DOHH2 (cell line): ENCODE measurements at regions not wholly inside any gene's neighbourhood (a gene's known extent, or its start where the extent isn't known, plus 50 kb on each side); places are given as distances from the start of the nearest gene placed in this dataset.

ENCODE experiments used
- H3F3A ChIP-seq: fragments of 200-600 bp; sonication (generic), shearing (Covaris generic); 2 replicates; pipeline ENCODE4 v1.6.0; 2016; ENCODE audit warnings: antibody characterized with exemption, mild to moderate bottlenecking; ENCODE audit not compliant: control insufficient read depth, insufficient read depth
- H3K27ac ChIP-seq: fragments of 200-600 bp; sonication (generic); 2 replicates; pipeline ENCODE4 v1.5.1; 2014; ENCODE audit warnings: low read depth, mild to moderate bottlenecking, low read length, moderate library complexity
- H3K27me3 ChIP-seq: fragments of 200-600 bp; sonication (generic); 2 replicates; pipeline ENCODE4 v1.6.1; 2014; ENCODE audit warnings: mild to moderate bottlenecking, low read length, mixed read lengths; ENCODE audit not compliant: control insufficient read depth
- H3K36me3 ChIP-seq: fragments of 200-600 bp; sonication (generic); 2 replicates; pipeline ENCODE4 v1.6.1; 2014; ENCODE audit warnings: mild to moderate bottlenecking, low read length, moderate library complexity, mixed read lengths; ENCODE audit not compliant: control insufficient read depth
- H3K4me1 ChIP-seq: fragments of 200-600 bp; sonication (generic); 2 replicates; pipeline ENCODE4 v1.6.1; 2014; ENCODE audit warnings: mild to moderate bottlenecking, low read length, mixed read lengths; ENCODE audit not compliant: control insufficient read depth
- H3K4me2 ChIP-seq: fragments of 200-600 bp; sonication (generic); 2 replicates; pipeline ENCODE4 v1.6.0; 2014; ENCODE audit warnings: mild to moderate bottlenecking, low read length, moderate library complexity
- H3K4me3 ChIP-seq: fragments of 200-600 bp; sonication (generic); 2 replicates; pipeline ENCODE4 v1.5.1; 2014; ENCODE audit warnings: mild to moderate bottlenecking, low read length, mixed read lengths
- H3K79me2 ChIP-seq: fragments of 200-600 bp; sonication (generic); 2 replicates; pipeline ENCODE4 v1.6.1; 2014; ENCODE audit warnings: mild to moderate bottlenecking, low read length, mixed read lengths; ENCODE audit not compliant: control insufficient read depth
- H3K9me2 ChIP-seq: fragments of 200-600 bp; sonication (generic); replicated peaks from 2 replicates; pipeline ENCODE4 v1.6.1; 2014; ENCODE audit warnings: mild to moderate bottlenecking, low read length, mixed read lengths; ENCODE audit not compliant: control insufficient read depth
- H3K9me3 ChIP-seq: fragments of 200-600 bp; sonication (generic); 2 replicates; pipeline ENCODE4 v1.6.1; 2014; ENCODE audit warnings: antibody characterized with exemption, low read length, mixed read lengths; ENCODE audit not compliant: control insufficient read depth, insufficient read depth
- H4K20me1 ChIP-seq: fragments of 200-600 bp; sonication (generic); 2 replicates; pipeline ENCODE4 v1.6.0; 2014; ENCODE audit warnings: low read depth, mild to moderate bottlenecking, antibody characterized with exemption, low read length, moderate library complexity; ENCODE audit not compliant: control insufficient read depth, insufficient read depth
- CTCF ChIP-seq: fragments of 200-600 bp; sonication (generic); IDR thresholded peaks from one replicate; pipeline ENCODE4 v1.5.1; 2014; ENCODE audit warnings: antibody characterized with exemption, mild to moderate bottlenecking, low read depth, low read length; ENCODE audit not compliant: poor library complexity, severe bottlenecking
- EZH2phosphoT487 ChIP-seq: fragments of 200-600 bp; sonication (generic); IDR thresholded peaks from 2 replicates; pipeline ENCODE4 v1.6.1; 2017; ENCODE audit warnings: borderline replicate concordance, mild to moderate bottlenecking, antibody characterized with exemption, low read length, moderate library complexity, mixed read lengths

GRCh38 chr1:59223198-59223597 is 73.7 kb upstream of the FGGY start:
- H3K27me3 ChIP-seq: no peaks in the 10 kb centered on the region
- no peak overlapping the region for H3K4me2 ChIP-seq
- no peaks in the 10 kb centered on the region for H3K9me3 ChIP-seq
- no peak for TF ChIP-seq CTCF
- no peak for TF ChIP-seq EZH2phosphoT487
- H3K79me2 ChIP-seq: no peaks in the 10 kb centered on the region
- no peak overlapping the region for H3K27ac ChIP-seq
- H3K4me1 ChIP-seq: no peaks in the 10 kb centered on the region
- H3K9me2 ChIP-seq: no peaks in the 10 kb centered on the region
- H3K36me3 ChIP-seq: no peaks in the 10 kb centered on the region
- H3K4me3 ChIP-seq: no peak overlapping the region
- H3F3A ChIP-seq: no peaks in the 10 kb centered on the region
- H4K20me1 ChIP-seq: no peaks in the 10 kb centered on the region

- no peak overlapping the region for H3K4me3 ChIP-seq
- H3K9me2 ChIP-seq: no peaks in the 10 kb centered on the region
- H3K4me2 ChIP-seq: no peak overlapping the region
- no peaks in the 10 kb centered on the region for H3F3A ChIP-seq
- no peak for TF ChIP-seq EZH2phosphoT487
- no peak for TF ChIP-seq CTCF
- no peaks in the 10 kb centered on the region for H3K9me3 ChIP-seq
- H3K4me1 ChIP-seq: no peaks in the 10 kb centered on the region
- no peaks in the 10 kb centered on the region for H3K79me2 ChIP-seq
- no peaks in the 10 kb centered on the region for H3K36me3 ChIP-seq
- no peak overlapping the region for H3K27ac ChIP-seq
- H4K20me1 ChIP-seq: no peaks in the 10 kb centered on the region
- H3K27me3 ChIP-seq: no peaks in the 10 kb centered on the region
These were observed 72.8 kb upstream of the FGGY start for GRCh38 chr1:59223989-59224634.

GRCh38 chr1:59225594-59226316 is 71.1 kb upstream of the FGGY start:
- no peaks in the 10 kb centered on the region for H3K9me3 ChIP-seq
- TF ChIP-seq EZH2phosphoT487 (no peak), CTCF (no peak)
- no peak overlapping the region for H3K4me3 ChIP-seq
- H3K36me3 ChIP-seq: no peaks in the 10 kb centered on the region
- H3K79me2 ChIP-seq: no peaks in the 10 kb centered on the region
- no peaks in the 10 kb centered on the region for H3K4me1 ChIP-seq
- H3K27ac ChIP-seq: no peak overlapping the region
- H3K9me2 ChIP-seq: no peaks in the 10 kb centered on the region
- no peaks in the 10 kb centered on the region for H3K27me3 ChIP-seq
- H3F3A ChIP-seq: no peaks in the 10 kb centered on the region
- H4K20me1 ChIP-seq: no peaks in the 10 kb centered on the region
- H3K4me2 ChIP-seq: no peak overlapping the region
